HCT116 (cell line): ENCODE measurements at regions not wholly inside any gene's neighbourhood (a gene's known extent, or its start where the extent isn't known, plus 50 kb on each side); places are given as distances from the start of the nearest gene placed in this dataset.

ENCODE experiments used
- CTCF ChIP-seq, 3 experiments: fragments of 200-600 bp in 1 of 3; sonication (generic) in 1 of 3; IDR thresholded peaks in 2 of 3; conservative IDR thresholded peaks in 1 of 3; 2 replicates each; pipeline ENCODE4 v1.5.1; 2012 to 2017; ENCODE audit warnings: low read depth in 2 of 3, low read length in 2 of 3, antibody characterized with exemption in 1 of 3, borderline replicate concordance in 1 of 3, control low read depth in 1 of 3, mild to moderate bottlenecking in 1 of 3, mixed read lengths in 1 of 3, mixed run types in 1 of 3, moderate library complexity in 1 of 3; ENCODE audit not compliant: insufficient read depth in 1 of 3
- EZH2 ChIP-seq: fragments of 200-600 bp; sonication (generic); IDR thresholded peaks from 2 replicates; pipeline ENCODE4 v1.6.1; 2017; ENCODE audit warnings: antibody characterized with exemption, mixed run types
- EZH2phosphoT487 ChIP-seq: fragments of 200-600 bp; IDR thresholded peaks from 2 replicates; pipeline ENCODE4 v1.6.1; 2018; ENCODE audit warnings: antibody characterized with exemption, borderline replicate concordance
- FOSL1 ChIP-seq: IDR thresholded peaks from 2 replicates; pipeline ENCODE4 v1.6.1; 2012; ENCODE audit warnings: low read depth
- MAX ChIP-seq: IDR thresholded peaks from 2 replicates; pipeline ENCODE4 v1.6.1; 2012
- POLR2A ChIP-seq: IDR thresholded peaks from 2 replicates; pipeline ENCODE4 v1.7.0; 2011; ENCODE audit warnings: borderline replicate concordance; ENCODE audit not compliant: insufficient read depth, insufficient read length; ENCODE audit errors: extremely low read depth
- POLR2AphosphoS5 ChIP-seq: IDR thresholded peaks from 2 replicates; pipeline ENCODE4 v1.6.1; 2011; ENCODE audit warnings: mild to moderate bottlenecking, low read depth, low read length, moderate library complexity
- RAD21 ChIP-seq: IDR thresholded peaks from 2 replicates; pipeline ENCODE4 v1.6.1; 2012; ENCODE audit warnings: low read depth, mild to moderate bottlenecking
- YY1 ChIP-seq: IDR thresholded peaks from 2 replicates; pipeline ENCODE4 v1.6.1; 2011; ENCODE audit warnings: low read length, low read depth, moderate library complexity, mild to moderate bottlenecking; ENCODE audit not compliant: insufficient replicate concordance; ENCODE audit errors: extremely low read depth
- ZBTB33 ChIP-seq: IDR thresholded peaks from 2 replicates; pipeline ENCODE4 v1.6.1; 2011; ENCODE audit warnings: mild to moderate bottlenecking, low read length, moderate library complexity; ENCODE audit not compliant: insufficient replicate concordance; ENCODE audit errors: extremely low read depth
- ZNF274 ChIP-seq: fragments of 200-500 bp; sonication (Bioruptor generic); IDR thresholded peaks from 2 replicates; pipeline ENCODE4 v1.6.1; 2014; ENCODE audit warnings: mild to moderate bottlenecking, low read depth, low read length, inconsistent platforms

DNA sequence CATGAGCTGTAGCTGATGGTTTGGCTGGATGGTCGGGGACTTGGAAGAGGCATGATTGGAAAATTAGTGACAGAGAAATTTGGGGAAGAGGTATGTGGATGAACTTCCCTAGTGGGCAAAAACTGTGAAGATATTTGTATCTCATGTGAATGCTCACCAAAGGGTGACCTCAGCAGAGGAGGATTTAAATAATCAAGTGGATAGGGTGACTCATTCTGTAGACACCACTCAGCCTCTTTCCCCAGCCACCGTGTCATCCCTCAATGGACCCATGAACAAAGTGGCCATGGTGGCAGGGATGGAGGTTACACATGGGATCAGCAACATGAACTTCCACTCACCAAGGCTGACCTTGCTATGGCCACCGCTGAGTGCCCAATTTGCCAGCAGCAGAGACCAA is 60.8 kb upstream of the KRAS start:
- no peak for TF ChIP-seq RAD21
- TF ChIP-seq POLR2AphosphoS5 = no peak
- TF ChIP-seq FOSL1 = no peak
- no peak for TF ChIP-seq MAX
- no peak for TF ChIP-seq EZH2phosphoT487
- no peak for TF ChIP-seq YY1
- TF ChIP-seq CTCF (IDR thresholded peaks at IDR 0.05 in 2 of 3, conservative IDR thresholded peaks at IDR 0.05 in 1 of 3; ENCODE audit: borderline replicate concordance in 1 of 3, insufficient read depth in 1 of 3, low read depth in 2 of 3, low read length in 2 of 3) = no peak
- TF ChIP-seq ZBTB33 = no peak
- no peak for TF ChIP-seq ZNF274
- TF ChIP-seq POLR2A = no peak
- no peak for TF ChIP-seq EZH2
